HG02678 (cell line): ENCODE measurements at regions not wholly inside any gene's neighbourhood (a gene's known extent, or its start where the extent isn't known, plus 50 kb on each side); places are given as distances from the start of the nearest gene placed in this dataset.

ENCODE experiments used
- ATAC-seq: cut with Tn5 transposase; IDR thresholded peaks from one replicate; pipeline ENCODE4 v1.9.1; 2021; ENCODE audit warnings: mild to moderate bottlenecking, moderate library complexity; ENCODE audit not compliant: unreplicated experiment

DNA sequence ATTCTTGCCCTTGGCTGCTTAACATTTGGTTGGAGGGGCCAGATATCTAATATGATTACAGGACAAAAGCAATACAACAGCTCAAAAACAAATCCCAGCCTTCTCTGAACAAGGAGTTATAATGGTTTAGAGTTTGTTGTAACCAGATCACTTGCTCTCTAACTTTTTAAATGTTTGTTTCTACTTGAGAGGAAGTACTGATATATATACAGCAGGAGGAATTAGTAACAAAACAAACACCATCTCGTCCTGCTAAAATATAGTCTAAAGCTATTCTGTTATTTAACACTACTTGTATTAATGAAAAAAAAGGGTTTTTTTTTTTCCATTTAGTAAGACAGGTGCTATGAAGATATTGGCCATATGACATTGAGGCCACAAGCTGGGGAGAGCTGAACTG lies 60.9 kb upstream of the TMEM17 start:
- ATAC-seq: no peak

DNA sequence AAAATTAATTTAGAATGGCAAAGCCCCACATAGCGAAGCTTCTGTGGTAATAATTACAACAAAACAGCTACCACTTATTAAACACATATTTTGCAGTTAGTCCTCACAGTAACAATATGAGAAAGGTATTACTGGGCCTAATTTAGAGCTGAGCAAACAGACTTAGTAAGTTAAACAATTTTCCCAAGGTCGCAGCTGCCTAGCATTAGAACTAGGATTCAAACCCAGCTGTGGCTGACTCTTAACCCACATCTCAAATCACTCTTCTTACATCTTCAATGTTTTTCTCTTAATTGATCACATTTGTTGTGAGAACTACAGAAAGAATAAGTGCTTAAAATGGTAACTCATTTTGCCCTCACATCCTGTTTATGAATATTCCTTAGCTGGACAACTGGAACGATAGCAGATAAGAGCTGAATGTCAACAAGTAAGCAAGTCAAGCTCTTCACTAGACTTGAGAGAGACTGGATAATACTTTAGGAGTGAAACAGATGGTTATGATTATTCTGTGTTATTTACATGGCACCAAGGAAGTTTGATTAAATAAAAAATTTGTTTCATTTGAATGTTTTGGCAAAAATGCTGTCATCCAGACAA lies 59.4 kb upstream of the TMEM17 start:
- ATAC-seq: no peak

DNA sequence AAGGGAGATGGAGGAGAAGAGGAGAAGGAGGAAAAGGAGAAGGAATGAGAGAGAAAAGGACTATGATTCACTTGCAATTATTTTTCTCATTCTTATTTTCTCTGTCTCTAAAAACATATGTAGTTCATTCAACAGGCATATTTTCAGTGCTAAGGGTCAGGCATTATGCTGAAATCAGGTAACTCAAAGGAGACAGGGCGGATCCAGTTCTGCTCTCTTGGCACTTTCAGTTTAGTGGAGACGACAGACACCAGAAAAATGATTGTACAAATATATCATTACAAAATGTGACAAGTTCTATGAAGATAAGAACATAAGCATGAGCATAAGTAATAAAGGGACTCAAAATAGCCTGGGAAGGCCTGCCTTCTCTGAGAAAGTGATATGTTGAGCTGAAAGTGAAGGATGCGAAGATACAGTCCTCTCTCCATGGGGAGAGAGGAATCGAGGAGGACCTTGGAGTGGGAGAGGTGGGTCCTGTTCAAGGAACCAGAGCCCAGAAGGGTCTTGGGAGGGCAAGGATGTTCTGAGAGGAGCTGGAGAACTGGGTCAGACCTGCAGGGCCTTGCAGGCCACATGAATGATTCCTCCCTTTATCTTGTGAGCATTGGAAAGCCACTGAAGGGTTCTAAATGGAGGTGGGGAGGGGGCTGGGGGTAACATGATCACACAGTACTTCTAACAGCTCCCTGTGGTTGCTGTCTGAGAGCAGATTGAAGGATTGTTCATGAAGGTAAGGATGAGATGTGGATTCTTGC lies 58.6 kb upstream of the TMEM17 start:
- ATAC-seq: no peak

DNA sequence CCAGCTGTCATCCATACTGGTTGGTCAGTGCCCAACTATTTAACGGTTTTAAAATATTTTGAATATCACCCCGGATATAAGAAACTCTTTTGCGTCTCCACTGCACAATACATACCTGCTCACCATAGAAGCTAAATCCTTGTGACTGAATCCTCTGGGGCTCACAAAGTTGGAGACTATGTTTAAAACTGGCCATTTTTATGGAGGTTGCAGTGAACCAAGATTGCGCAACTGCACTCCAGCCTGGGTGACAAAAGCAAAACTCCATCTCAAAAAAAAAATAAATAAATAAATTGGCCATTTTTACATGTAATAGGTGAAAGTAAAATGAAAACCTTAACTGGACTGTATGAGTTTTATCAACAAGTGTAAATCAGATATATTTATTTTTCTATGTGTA lies 55.6 kb upstream of the TMEM17 start:
- ATAC-seq: no peak

DNA sequence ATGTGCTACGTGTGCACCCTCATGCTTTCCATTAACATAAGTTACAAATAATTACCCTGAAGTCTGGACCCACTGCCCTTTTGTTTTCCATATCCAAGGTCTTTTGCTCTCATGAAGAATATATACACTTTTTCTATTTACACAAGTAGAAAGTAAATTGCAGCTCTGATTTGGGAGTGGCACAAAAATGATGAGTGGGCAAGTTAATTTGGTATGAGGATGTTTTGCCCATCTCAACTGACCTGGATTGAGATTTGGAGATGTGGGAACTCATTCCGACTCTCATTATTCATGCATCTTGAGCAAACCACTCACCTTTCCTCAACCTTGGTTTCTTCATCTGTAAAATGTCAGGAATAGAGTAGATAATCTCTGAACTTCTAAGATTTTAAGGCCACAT lies 53.6 kb upstream of the TMEM17 start:
- no peak for ATAC-seq

DNA sequence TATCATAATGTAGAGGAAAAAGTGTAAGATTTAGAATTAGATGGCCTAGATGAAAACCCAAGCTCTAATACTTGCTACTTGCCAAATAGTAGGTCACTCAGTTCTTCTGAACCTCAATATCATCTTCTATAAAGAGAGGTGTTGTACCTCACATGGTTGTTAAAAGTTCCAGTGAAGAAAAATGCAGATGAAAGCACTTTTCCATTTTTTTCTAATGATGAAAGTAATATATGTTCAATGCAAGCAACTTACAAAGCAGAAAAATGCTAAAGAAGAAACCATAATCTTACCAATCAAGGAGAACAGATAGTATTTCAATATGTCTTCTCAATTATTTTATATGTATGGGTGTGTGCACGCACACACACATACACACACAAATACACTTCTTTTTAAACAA lies 52.7 kb upstream of the TMEM17 start:
- ATAC-seq: no peak

DNA sequence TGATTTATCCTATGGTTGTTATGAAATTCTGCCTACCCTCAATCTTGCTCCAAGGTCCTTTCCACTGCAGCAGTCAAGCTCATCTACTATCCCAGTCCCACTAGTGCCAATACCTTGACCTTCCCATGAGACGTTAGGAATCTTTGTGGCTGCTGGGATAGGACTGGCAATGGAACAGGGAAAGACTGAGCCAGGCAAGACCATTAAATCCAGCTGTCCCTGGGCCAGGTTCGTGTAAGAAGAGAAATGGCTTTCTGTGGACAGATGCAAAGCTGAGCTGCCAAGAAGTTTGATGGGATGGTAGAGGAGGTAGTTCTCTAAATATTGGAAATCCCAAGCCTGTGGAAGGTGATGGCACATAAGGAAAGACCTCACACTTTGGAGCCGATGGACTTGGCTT lies 50.1 kb upstream of the TMEM17 start:
- no peak for ATAC-seq
